GM21528 (cell line): ENCODE measurements at regions not wholly inside any gene's neighbourhood (a gene's known extent, or its start where the extent isn't known, plus 50 kb on each side); places are given as distances from the start of the nearest gene placed in this dataset.
"Not testable (repeated sequence)": the region's sequence is repeated elsewhere in the genome, so short reads cannot be mapped to it uniquely, and the experiment has no call there.

Experiments used
- ATAC-seq: cut with Tn5 transposase; IDR thresholded peaks from one replicate; pipeline ENCODE4 v1.9.1; 2021; ENCODE audit warnings: mild to moderate bottlenecking, moderate library complexity; ENCODE audit not compliant: unreplicated experiment, low FRiP score

- no peak for ATAC-seq
These were observed 513.6 kb downstream of the HINT1 start for GRCh38 chr5:130651440-130651839.

GRCh38 chr5:130643321-130643720 is 521.7 kb downstream of the HINT1 start:
- no peak for ATAC-seq

GRCh38 chr5:130642461-130642860 is 522.6 kb downstream of the HINT1 start:
- no peak for ATAC-seq

GRCh38 chr5:130627145-130627544 is 537.9 kb downstream of the HINT1 start:
- ATAC-seq = no peak

GRCh38 chr5:130624805-130625204 is 540.3 kb downstream of the HINT1 start:
- ATAC-seq = no peak

DNA sequence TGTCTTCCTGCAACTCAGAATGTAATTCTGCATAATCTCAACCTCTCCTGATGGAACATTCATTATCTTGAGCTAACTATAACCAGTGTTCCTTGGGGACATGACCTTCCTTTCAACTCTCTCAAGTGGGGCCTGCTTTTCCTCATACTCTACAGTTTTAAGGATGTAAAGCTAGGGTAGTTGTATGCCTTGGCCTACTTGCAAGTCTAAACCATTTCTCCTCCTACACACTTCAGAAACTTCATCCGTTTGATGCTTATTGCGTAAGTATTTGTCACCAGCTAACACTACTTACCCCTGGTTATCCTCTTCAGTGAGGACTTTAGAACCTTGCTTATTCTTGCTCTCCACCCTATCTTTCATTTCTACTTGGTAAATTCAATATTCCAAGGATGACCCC is 548.9 kb downstream of the HINT1 start:
- ATAC-seq = no peak

- no peak for ATAC-seq
These were observed 559.8 kb downstream of the HINT1 start for GRCh38 chr5:130605234-130605633.

GRCh38 chr5:130596647-130597046 is 568.4 kb downstream of the HINT1 start:
- ATAC-seq = not testable (repeated sequence)

DNA sequence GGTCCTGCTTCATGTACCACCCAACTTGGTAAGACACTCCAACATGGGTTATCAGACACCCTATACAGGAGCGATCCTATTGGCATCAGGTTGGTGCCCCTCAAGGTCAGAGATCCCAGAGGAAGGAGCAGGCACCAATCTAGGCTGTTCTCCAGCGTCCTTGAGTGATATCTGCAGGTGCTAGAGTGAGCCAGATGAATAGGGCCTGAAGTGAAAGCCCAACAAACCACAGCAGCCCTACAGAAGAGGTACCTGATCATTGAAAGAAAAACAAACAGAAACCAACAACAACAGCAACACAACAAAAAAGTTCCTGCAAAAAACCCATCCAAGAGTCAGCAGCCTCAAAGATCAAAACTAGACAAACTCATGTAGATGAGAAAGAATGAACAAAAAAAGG is 584.8 kb downstream of the HINT1 start:
- ATAC-seq = no peak

DNA sequence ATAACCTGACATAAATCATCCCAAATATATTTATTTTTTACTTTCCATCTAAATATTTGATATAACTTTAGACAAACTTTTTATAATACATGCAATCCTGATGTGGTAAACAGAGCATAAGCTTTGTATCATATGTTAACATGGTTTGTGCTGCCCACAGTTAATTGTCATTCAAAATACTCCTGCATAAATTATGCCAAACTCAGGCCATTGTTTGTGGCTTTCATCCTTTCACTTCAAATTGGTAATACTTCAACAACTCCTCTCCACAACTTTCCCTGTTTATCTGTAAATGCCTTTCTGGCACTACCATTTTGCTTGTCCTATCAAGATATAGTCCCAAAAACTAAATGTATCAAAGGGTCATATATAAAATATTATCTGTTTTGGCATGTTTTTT is 586.7 kb downstream of the HINT1 start:
- ATAC-seq = no peak

DNA sequence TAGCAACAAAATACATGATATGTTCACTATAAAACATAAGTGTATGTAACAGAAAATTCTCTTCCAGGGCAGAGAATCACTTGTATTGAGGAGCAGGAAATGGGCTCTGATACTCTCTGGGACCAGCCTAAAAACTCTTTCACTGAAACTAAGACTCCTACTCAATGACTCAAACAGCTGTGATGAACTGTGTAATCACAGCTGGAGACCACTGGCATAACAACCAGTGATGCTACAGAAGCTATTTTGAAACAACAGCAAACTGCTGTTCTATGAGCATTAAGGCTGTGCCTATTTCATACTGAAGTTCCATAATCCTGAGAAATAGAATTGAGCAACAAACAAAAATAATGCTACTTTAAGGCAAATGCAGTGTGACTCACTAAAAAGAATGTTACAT is 594.0 kb downstream of the HINT1 start:
- ATAC-seq = no peak

- ATAC-seq = no peak
These were observed 596.3 kb downstream of the HINT1 start for GRCh38 chr5:130568791-130569190.

DNA sequence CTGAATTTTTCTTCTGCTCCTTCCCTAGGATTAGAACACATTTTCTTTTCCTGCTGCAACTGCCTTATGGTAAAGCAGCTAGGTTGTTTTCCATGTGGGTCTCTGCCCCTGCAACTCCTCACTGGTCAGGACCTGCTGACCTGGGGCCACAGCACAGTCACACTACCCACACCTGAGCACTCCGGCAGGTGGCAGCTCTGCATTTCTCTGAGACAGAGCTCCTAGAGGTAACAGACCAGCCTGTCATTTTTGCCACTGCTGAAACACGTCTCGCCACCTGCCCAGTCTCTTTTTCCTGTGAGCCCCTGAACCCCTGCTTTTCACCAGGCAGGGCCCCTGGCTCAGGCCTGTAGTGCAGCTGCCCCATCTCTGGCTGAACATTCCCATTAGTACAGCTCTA is 609.6 kb downstream of the HINT1 start:
- ATAC-seq = no peak

- ATAC-seq = no peak
These were observed 614.5 kb downstream of the HINT1 start for GRCh38 chr5:130550562-130550928.

- ATAC-seq = no peak
These were observed 615.0 kb downstream of the HINT1 start for GRCh38 chr5:130549884-130550561.

DNA sequence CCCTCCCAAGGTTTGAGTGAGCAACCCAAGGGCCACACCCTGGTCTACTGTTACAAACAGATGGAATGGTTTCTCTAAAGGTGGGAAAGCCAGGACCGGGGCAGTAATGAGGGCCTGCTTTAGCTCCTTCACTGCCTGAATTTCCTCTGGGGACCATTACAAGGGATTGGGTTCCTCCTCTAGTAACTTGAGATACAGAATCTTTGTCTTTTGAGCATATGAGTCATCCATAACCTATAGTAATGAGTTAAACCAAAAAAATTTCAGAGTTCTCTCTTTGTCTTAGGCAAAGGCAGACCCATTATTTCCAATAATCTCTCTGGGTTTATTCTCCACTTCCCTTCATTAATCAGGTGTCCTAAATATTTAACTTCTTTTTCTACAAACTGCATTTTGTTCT is 618.8 kb downstream of the HINT1 start:
- no peak for ATAC-seq

DNA sequence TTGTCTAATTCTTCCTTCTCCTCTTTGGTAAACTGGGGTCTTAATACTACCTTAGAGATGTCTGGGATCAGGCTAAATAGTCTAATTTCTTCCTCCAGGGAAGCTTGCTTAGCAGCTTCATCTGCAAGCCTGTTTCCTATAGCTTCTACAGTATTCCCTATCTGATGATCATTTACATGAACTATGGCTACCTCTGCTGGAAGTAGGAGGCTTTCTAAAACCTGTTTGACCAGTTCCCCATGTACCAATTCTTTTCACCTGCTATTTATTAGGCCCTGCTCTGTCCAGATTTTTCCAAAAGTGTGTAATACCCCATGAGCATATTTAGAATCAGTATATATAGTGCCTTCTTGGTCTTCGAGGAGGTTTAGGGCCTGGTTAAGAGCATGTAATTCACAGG is 619.8 kb downstream of the HINT1 start:
- no peak for ATAC-seq

DNA sequence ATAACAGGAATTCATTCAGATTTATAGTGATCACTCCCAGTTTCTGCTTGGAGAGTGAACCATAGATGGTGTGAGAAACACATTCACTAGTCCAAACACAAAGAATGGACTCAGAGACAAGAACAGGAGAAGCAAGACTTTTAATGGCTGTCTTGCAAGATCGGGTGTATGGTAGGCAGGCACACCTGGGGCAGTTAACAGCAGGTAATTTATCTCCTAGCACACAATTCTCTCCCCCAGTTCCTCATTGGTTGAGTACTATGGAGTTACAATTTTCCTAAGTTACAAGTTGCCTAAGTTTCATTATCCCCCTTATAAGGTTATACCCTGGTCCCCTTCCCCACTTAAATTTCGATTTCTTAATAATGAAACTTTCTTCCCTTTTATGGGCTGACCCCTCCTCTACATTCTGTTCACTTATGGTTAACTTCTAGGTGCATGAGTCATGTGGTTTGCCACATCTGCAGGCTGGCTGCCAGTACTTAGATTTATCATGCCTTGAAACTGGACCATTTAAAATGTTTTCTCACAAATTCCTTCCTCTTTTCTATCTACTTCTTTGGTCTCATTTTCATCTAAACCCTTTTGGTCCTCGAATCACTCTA is 623.3 kb downstream of the HINT1 start:
- ATAC-seq = no peak

GRCh38 chr5:130536691-130537090 is 628.4 kb downstream of the HINT1 start:
- no peak for ATAC-seq

DNA sequence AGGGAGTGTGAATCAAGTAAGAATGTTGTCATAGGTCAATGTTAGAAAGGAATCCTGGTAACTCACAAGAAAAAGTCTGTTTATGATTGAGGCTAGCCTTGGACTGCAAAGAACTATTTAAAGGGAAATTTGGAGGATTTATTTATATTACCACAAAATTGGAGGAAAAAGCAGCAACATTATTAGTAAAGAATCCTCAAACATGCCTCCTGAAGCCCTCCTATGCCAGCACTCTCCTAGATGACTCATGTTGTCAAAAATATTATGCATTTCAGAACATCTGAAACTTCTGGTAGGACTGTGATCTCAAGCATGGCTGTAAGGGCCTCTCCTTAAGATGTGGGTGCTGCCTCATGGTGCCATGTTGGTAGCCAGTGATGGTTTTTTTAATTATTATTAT is 628.5 kb downstream of the CHSY3 start:
- no peak for ATAC-seq

DNA sequence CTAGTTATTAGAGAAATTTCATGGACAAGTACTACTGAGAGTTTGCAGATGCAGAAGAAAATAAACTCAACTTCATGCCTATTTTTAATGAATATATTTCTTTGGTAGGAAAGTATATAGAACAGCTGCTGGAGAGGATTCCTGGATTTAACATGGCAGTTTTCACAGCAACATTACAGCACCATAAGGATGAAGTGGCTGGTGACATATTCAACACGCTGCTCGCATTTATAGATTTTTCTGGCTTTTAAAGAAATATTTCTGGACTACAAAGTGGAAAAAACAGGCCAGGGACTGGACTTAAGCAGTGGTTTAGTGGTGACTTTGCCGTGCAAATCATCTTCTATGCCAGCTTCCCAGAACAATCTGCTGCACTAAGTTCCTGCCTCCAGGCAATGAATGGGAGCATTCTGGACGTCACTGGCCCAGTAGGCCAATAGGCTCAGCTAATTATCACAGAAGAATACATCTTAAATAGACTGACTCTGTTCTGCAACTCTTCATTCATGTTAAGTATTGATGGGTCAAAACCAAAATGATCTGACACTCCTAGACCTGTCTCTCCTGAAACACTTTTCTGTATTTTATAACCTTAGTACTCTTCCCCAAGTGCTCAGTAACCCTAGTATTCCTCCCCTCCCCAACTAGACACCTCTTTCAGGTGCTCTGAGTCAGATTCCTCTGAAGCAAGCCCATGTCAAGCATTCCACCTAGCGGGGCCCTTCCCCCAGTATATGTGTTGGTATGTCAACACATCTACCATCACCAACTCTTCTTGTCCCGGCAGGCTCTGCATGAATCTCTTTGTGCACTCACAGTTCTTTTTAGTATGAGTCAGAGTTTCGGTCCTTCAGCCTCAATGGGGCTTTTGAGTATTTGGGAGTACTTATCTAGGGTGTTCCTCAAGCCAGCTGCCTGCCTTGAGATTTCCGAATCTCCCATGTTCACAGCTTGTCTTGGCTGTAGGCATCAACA is 625.5 kb downstream of the CHSY3 start:
- no peak for ATAC-seq
